ENCODE measurements at regions not wholly inside any gene's neighbourhood (a gene's known extent, or its start where the extent isn't known, plus 50 kb on each side); places are given as distances from the start of the nearest gene placed in this dataset.
"Not testable (repeated sequence)": the region's sequence is repeated elsewhere in the genome, so short reads cannot be mapped to it uniquely, and the experiment has no call there.

GRCh38 chr2:172262486-172262885 lies 159.8 kb upstream of the DLX2 start:
- Mint-ChIP-seq H3K4me1 (no peaks in the 10 kb centered on the region), H3K4me3 (no peak overlapping the region), H3K27me3 (peaks cover 12% of the 10 kb centered on the region), H3K9me3 (peaks cover 1% of the 10 kb centered on the region), H3K36me3 (peaks cover 1% of the 10 kb centered on the region), H3K27ac (no peak overlapping the region)
- no peak for ATAC-seq (ENCODE audit: low read depth)
- POLR2A ChIA-PET, result no interaction called here
- no peak for DNase-seq

- POLR2A ChIA-PET; H3K36me3 Mint-ChIP-seq; H3K4me3 Mint-ChIP-seq; H3K4me1 Mint-ChIP-seq; H3K27ac Mint-ChIP-seq; ATAC-seq (ENCODE audit: low read depth); H3K9me3 Mint-ChIP-seq; DNase-seq: not testable (repeated sequence)
- peaks cover 14% of the 10 kb centered on the region for H3K27me3 Mint-ChIP-seq
Observed at GRCh38 chr2:172264820-172265219, 162.1 kb upstream of the DLX2 start.

- H3K9me3 Mint-ChIP-seq; H3K27me3 Mint-ChIP-seq; ATAC-seq (ENCODE audit: low read depth); H3K36me3 Mint-ChIP-seq; H3K4me3 Mint-ChIP-seq; POLR2A ChIA-PET; DNase-seq: not testable (repeated sequence)
- Mint-ChIP-seq H3K4me1 (peaks cover 11% of the 10 kb centered on the region), H3K27ac (peak overlapping the region; percentile 32)
Observed at GRCh38 chr2:172269507-172270244, 157.7 kb upstream of the ITGA6 start.

GRCh38 chr2:172270278-172271079 lies 156.9 kb upstream of the ITGA6 start:
- Mint-ChIP-seq H3K36me3 (peaks cover 1% of the 10 kb centered on the region), H3K27me3 (peaks cover 9% of the 10 kb centered on the region), H3K4me1 (peaks cover 11% of the 10 kb centered on the region), H3K4me3 (peak overlapping the region; percentile 13), H3K27ac (peak overlapping the region; percentile 8), H3K9me3 (no peaks in the 10 kb centered on the region)
- POLR2A ChIA-PET, result no interaction called here
- DNase-seq, result peak; percentile 59
- ATAC-seq (ENCODE audit: low read depth), result no peak

- H3K36me3 Mint-ChIP-seq, result no peaks in the 10 kb centered on the region
- H3K4me3 Mint-ChIP-seq, result no peak overlapping the region
- POLR2A ChIA-PET, result no interaction called here
- peaks cover 11% of the 10 kb centered on the region for H3K9me3 Mint-ChIP-seq
- H3K27ac Mint-ChIP-seq, result no peak overlapping the region
- DNase-seq (no peak), ATAC-seq (ENCODE audit: low read depth) (no peak)
- H3K4me1 Mint-ChIP-seq, result peaks cover 11% of the 10 kb centered on the region
- peaks cover 8% of the 10 kb centered on the region for H3K27me3 Mint-ChIP-seq
Observed at GRCh38 chr2:172273910-172274571, 153.3 kb upstream of the ITGA6 start.

- no peak overlapping the region for H3K4me3 Mint-ChIP-seq
- no peak overlapping the region for H3K27ac Mint-ChIP-seq
- POLR2A ChIA-PET, result no interaction called here
- peaks cover 6% of the 10 kb centered on the region for H3K27me3 Mint-ChIP-seq
- no peaks in the 10 kb centered on the region for H3K36me3 Mint-ChIP-seq
- DNase-seq (no peak), ATAC-seq (ENCODE audit: low read depth) (no peak)
- H3K4me1 Mint-ChIP-seq, result peaks cover 11% of the 10 kb centered on the region
- peaks cover 11% of the 10 kb centered on the region for H3K9me3 Mint-ChIP-seq
Observed at GRCh38 chr2:172275239-172275638, 152.1 kb upstream of the ITGA6 start.

GRCh38 chr2:172276961-172277360 lies 150.4 kb upstream of the ITGA6 start:
- H3K27ac Mint-ChIP-seq, result no peak overlapping the region
- no peak for DNase-seq
- peaks cover 6% of the 10 kb centered on the region for H3K27me3 Mint-ChIP-seq
- no peak overlapping the region for H3K4me3 Mint-ChIP-seq
- no peak for ATAC-seq (ENCODE audit: low read depth)
- POLR2A ChIA-PET, result no interaction called here
- H3K9me3 Mint-ChIP-seq, result peaks cover 11% of the 10 kb centered on the region
- no peaks in the 10 kb centered on the region for H3K36me3 Mint-ChIP-seq
- H3K4me1 Mint-ChIP-seq, result peaks cover 6% of the 10 kb centered on the region

- H3K27ac Mint-ChIP-seq, result no peak overlapping the region
- H3K27me3 Mint-ChIP-seq, result peaks cover 6% of the 10 kb centered on the region
- ATAC-seq (ENCODE audit: low read depth) (no peak), DNase-seq (no peak)
- peaks cover 11% of the 10 kb centered on the region for H3K9me3 Mint-ChIP-seq
- H3K4me3 Mint-ChIP-seq, result no peak overlapping the region
- POLR2A ChIA-PET, result no interaction called here
- no peaks in the 10 kb centered on the region for H3K36me3 Mint-ChIP-seq
- H3K4me1 Mint-ChIP-seq, result peaks cover 8% of the 10 kb centered on the region
Observed at GRCh38 chr2:172278667-172279066, 148.7 kb upstream of the ITGA6 start.

- peaks cover 11% of the 10 kb centered on the region for H3K9me3 Mint-ChIP-seq
- no peak for ATAC-seq (ENCODE audit: low read depth)
- no peak overlapping the region for H3K27ac Mint-ChIP-seq
- DNase-seq, result no peak
- POLR2A ChIA-PET, result no interaction called here
- peaks cover 6% of the 10 kb centered on the region for H3K27me3 Mint-ChIP-seq
- no peak overlapping the region for H3K4me3 Mint-ChIP-seq
- H3K36me3 Mint-ChIP-seq, result no peaks in the 10 kb centered on the region
- peaks cover 3% of the 10 kb centered on the region for H3K4me1 Mint-ChIP-seq
Observed at GRCh38 chr2:172279214-172279613, 148.2 kb upstream of the ITGA6 start.

- no peak for ATAC-seq (ENCODE audit: low read depth)
- POLR2A ChIA-PET, result no interaction called here
- no peaks in the 10 kb centered on the region for H3K36me3 Mint-ChIP-seq
- no peak overlapping the region for H3K4me3 Mint-ChIP-seq
- peaks cover 6% of the 10 kb centered on the region for H3K27me3 Mint-ChIP-seq
- no peak overlapping the region for H3K27ac Mint-ChIP-seq
- DNase-seq, result no peak
- H3K4me1 Mint-ChIP-seq, result peaks cover 2% of the 10 kb centered on the region
- H3K9me3 Mint-ChIP-seq, result peaks cover 11% of the 10 kb centered on the region
Observed at GRCh38 chr2:172279813-172280212, 147.6 kb upstream of the ITGA6 start.

- H3K27ac Mint-ChIP-seq, result no peak overlapping the region
- ATAC-seq (ENCODE audit: low read depth), result no peak
- peaks cover 7% of the 10 kb centered on the region for H3K4me1 Mint-ChIP-seq
- H3K36me3 Mint-ChIP-seq, result no peaks in the 10 kb centered on the region
- POLR2A ChIA-PET, result no interaction called here
- no peak overlapping the region for H3K4me3 Mint-ChIP-seq
- H3K27me3 Mint-ChIP-seq, result peaks cover 6% of the 10 kb centered on the region
- no peak for DNase-seq
- H3K9me3 Mint-ChIP-seq, result peaks cover 11% of the 10 kb centered on the region
Observed at GRCh38 chr2:172280571-172281361, 146.6 kb upstream of the ITGA6 start.

- no peak overlapping the region for H3K4me3 Mint-ChIP-seq
- H3K27ac Mint-ChIP-seq, result no peak overlapping the region
- ATAC-seq (ENCODE audit: low read depth) (no peak), DNase-seq (no peak)
- no peaks in the 10 kb centered on the region for H3K36me3 Mint-ChIP-seq
- peaks cover 11% of the 10 kb centered on the region for H3K4me1 Mint-ChIP-seq
- H3K9me3 Mint-ChIP-seq, result peaks cover 5% of the 10 kb centered on the region
- POLR2A ChIA-PET, result no interaction called here
- H3K27me3 Mint-ChIP-seq, result peaks cover 4% of the 10 kb centered on the region
Observed at GRCh38 chr2:172281648-172282570, 145.5 kb upstream of the ITGA6 start.

Data from activated naive CD8-positive, alpha-beta T cell treated with anti-CD3 and anti-CD28 coated beads, Interleukin-2, amount 10 ng/mL, durations not matched to agents 7 days and 5 days (primary cell).